Stimulated activated CD8-positive, alpha-beta memory T cell treated with anti-CD3 and anti-CD28 coated beads, Interleukin-4, amount 100 ng/mL, for 4 hours (primary cell): ENCODE measurements at regions not wholly inside any gene's neighbourhood (a gene's known extent, or its start where the extent isn't known, plus 50 kb on each side); places are given as distances from the start of the nearest gene placed in this dataset.

Source experiments
- DNase-seq, 2 donors: peaks; one replicate each; pipeline ENCODE4 v3.0.0-alpha.2; 2020; ENCODE audit warnings: low read depth in 2 of 2, low spot score in 1 of 2

DNA sequence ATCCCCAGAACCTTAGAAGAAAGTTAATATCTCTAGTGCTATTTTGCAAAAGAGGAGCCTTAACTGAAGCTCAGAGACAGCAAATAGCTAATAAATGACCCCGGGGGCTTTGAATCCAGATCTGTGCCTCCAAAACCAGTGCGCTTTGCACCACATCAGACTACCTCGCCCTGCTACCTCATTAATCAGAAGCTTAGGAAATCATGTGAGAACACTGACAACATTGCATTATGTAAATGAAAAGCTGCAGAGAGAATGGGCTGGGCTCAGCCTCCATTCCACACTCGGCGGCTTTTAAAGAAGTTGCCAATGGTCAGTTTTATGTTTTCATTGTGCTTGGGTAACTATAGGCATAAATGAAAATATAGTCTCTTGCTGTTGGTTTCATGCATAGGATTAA, 54.0 kb upstream of the STMND1 start:
- DNase-seq: no peak

GRCh38 chr6:17045581-17046322, 56.1 kb upstream of the STMND1 start:
- DNase-seq: no peak

GRCh38 chr6:17043148-17043522, 58.7 kb upstream of the STMND1 start:
- DNase-seq: no peak

- no peak for DNase-seq
Measured at GRCh38 chr6:17042422-17043147, 59.3 kb upstream of the STMND1 start.

GRCh38 chr6:17039266-17039665, 62.6 kb upstream of the STMND1 start:
- no peak for DNase-seq

DNA sequence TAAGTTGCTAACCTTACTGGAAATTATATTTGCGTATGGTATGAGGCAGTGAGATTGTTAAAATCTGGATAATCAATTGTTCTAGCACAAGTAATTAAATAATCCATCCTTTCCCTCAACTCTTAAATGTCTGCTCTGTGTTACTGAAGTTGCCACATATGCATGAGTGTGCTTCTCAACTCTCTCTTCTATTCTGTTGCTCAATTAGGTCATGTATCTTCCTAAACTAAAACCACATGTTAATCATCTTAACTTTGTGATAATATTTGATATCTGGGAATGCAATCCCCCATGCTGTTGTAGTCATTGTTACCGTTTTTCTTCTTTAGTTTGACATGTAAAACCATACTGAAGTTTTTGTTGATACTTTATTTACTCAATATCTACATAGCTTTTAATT, 63.5 kb upstream of the STMND1 start:
- no peak for DNase-seq

- DNase-seq: no peak
Measured at GRCh38 chr6:17036065-17036393, 65.8 kb upstream of the STMND1 start.

- DNase-seq: no peak
Measured at GRCh38 chr6:17035257-17036064, 66.4 kb upstream of the STMND1 start.

DNA sequence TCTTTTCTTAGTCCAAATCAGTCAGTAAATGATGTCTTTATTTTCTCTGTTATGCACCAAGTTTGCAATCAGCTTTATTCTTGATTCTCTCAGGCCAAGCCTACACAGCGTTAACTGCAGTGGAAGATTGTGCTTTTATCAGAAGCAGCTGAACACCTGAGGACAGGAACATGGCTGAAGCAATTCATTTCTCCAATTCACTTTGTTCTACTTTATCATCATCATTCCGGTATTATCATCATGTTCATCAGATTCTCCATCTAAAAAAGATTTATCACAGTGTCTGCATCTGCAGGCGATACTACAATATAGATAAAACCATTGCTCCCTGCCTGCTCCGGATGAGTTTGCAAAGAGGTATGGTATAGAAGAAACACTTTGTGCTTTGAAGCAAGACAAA, 68.1 kb upstream of the STMND1 start:
- no peak for DNase-seq

GRCh38 chr6:17032988-17033634, 68.7 kb upstream of the STMND1 start:
- no peak for DNase-seq

DNA sequence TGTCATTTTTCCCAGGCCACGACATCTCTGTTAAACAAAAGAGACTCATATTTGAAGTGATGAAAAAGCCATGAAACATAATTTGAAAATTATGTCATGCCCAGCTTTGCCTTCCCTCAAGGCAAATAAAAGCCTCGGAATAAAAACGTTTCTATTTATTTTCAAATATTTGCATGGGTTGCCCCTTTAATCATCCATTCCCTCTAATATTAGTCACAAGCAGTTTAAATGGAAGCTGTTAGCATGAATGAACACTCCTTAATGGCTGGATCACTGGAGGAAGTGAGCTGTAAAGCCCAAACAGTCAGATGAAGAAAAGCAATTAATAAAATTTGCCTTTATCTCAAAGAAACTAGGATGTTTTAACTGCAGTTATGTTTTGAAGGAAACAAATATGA, 69.3 kb upstream of the STMND1 start:
- no peak for DNase-seq

GRCh38 chr6:17031961-17032360, 69.9 kb upstream of the STMND1 start:
- no peak for DNase-seq

- DNase-seq: no peak
Measured at GRCh38 chr6:17027441-17027840, 74.4 kb upstream of the STMND1 start.

DNA sequence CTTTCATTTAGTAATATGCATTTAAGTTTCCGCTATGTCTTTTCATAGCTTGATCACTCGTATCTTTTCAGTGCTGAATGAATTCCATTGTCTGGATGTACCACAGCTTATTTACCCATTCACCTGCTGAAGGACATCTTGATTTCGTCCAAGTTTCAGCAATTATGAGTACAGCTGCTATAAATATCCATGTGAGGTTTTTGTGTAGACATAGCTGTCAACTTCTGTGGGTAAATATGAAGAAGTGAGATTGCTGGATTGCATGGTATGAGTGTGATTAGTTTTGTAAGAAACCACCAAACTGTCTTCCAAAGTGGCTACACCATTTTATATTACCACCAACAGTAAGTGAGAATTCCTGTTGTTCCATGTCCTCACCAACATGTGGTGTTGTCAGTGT, 79.2 kb upstream of the STMND1 start:
- no peak for DNase-seq

GRCh38 chr6:17021539-17021889, 80.3 kb upstream of the STMND1 start:
- DNase-seq: no peak

- no peak for DNase-seq
Measured at GRCh38 chr6:17020889-17021538, 80.8 kb upstream of the STMND1 start.

DNA sequence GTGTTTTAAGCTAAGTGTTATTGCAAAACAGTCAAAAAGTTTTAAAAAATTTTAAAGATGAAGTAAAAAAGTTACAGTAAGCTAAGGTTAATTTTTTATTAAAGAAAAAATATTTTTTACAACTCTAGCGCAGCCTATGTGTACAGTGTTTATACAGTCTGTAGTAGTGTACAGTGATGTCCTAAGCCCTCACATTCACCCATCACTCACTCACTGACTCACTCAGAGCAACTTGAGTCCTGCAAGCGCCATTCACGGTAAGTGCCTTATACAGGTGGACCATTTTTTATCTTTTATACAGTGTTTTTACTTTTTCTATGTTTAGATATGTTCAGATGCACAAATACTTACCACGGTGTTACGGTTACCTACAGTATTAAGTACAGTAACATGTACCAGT, 83.4 kb upstream of the STMND1 start:
- DNase-seq: no peak

- no peak for DNase-seq
Measured at GRCh38 chr6:17017416-17017815, 84.4 kb upstream of the STMND1 start.

DNA sequence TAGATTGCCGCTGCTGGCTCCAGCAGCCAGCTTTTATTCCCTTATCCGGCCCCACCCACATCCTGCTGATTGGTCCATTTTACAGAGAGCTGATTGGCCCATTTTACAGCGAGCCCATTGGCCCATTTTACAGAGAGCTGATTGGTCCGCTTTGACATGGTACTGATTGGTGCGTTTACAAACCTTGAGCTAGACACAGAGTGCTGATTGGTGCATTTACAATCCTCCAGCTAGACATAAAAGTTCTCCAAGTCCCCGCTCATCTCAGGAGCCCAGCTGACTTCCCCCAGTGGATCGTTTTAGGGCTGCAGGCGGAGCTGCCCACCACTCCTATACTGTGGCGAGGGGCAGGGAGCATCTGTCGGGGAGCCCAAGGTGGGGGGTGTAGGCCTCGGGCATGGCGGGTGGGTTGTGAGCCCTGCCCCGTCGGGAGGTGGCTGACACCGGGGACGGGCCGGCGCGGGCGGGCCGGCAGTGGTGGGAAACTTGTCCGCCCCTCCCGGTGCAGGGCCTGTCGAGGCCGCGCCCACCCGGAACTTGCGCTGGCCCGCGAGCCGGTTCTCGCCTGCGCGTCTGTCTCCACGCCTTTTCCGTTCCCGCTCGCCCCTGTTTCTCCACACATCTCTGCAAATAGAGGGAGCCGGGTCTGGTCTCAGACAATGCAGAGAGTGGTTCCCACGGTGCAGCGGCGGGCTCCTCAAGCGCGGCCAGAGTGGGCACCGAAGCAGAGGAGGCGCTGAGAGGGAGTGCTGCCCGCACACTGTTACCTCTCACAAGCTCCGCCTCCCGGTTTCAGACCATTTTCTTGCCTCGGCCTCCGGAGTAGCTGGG, 86.1 kb upstream of the STMND1 start:
- peak in 1 of 2 donors; percentile 9 for DNase-seq

DNA sequence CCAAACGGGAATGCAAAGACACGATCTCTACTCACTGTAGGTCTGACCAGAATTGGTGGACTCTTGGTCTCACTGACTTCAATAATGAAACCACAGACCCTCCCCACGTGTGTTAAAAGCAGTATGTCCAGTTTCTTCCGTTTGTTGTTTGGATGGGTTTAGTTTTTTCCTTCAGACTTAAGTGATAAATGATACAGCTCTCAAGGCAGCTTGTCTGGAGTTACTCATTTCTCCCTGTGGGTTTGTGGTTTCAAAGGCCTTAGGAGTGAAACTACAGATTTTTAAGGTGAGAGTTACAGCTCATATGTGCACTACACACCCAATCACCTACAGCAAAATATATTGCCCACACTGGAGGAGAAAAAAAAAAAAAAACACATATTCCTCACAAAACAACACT, 86.7 kb upstream of the STMND1 start:
- no peak for DNase-seq
